ENCODE measurements at regions not wholly inside any gene's neighbourhood (a gene's known extent, or its start where the extent isn't known, plus 50 kb on each side); places are given as distances from the start of the nearest gene placed in this dataset.

DNA sequence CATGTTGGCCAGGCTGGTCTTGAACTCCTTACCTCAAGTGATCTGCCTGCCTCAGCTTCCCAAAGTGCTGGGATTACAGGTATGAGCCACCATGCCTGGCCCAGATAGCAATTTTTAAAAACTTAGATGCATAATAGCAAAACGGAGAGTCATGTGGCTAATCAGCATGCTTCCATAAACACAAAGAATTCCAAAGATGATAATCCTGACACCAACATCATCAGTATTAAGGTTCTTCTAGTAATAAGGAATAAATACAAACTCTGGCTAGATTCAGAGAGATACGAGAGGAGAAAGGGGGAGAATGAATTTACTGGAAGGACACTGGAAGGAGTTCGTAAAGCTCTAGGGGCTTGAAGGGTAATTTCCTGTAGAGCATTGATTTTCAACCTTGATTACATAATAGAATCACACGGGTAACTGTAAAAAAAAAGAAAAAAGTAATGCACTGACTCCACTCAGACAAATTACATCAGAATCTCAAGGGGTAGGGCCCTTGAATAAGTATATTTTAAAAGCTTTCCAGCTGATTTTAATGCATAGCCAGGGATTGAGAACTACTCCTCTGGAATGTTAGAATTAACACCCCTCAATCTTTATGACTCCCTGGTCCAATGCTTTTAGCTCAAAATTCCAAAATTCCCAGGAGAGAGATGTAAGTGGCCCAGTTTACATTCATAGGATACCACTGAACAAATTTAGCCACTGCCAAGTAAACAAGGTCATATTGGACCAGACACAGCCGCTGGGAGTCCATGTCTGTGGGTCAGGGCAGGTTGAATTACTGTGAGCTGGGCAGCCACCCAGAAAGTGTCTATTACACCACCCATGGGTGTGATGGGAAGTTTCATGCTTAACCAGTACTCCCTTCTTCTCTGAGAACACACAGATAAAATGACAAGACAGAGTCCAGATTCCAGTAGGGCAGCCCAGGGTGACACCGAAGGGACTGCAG lies 243.9 kb downstream of the TBL1XR1 start:
- TF ChIP-seq, protein P1, sequence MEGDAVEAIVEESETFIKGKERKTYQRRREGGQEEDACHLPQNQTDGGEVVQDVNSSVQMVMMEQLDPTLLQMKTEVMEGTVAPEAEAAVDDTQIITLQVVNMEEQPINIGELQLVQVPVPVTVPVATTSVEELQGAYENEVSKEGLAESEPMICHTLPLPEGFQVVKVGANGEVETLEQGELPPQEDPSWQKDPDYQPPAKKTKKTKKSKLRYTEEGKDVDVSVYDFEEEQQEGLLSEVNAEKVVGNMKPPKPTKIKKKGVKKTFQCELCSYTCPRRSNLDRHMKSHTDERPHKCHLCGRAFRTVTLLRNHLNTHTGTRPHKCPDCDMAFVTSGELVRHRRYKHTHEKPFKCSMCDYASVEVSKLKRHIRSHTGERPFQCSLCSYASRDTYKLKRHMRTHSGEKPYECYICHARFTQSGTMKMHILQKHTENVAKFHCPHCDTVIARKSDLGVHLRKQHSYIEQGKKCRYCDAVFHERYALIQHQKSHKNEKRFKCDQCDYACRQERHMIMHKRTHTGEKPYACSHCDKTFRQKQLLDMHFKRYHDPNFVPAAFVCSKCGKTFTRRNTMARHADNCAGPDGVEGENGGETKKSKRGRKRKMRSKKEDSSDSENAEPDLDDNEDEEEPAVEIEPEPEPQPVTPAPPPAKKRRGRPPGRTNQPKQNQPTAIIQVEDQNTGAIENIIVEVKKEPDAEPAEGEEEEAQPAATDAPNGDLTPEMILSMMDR (conservative IDR thresholded peaks at IDR 0.05; ENCODE audit: low read depth, low read length), result no peak
- TF ChIP-seq EZH2 (IDR thresholded peaks at IDR 0.05; ENCODE audit: borderline replicate concordance, low read depth, low read length, poor library complexity, severe bottlenecking), result no peak
